ENCODE measurements at regions not wholly inside any gene's neighbourhood (a gene's known extent, or its start where the extent isn't known, plus 50 kb on each side); places are given as distances from the start of the nearest gene placed in this dataset.

DNA sequence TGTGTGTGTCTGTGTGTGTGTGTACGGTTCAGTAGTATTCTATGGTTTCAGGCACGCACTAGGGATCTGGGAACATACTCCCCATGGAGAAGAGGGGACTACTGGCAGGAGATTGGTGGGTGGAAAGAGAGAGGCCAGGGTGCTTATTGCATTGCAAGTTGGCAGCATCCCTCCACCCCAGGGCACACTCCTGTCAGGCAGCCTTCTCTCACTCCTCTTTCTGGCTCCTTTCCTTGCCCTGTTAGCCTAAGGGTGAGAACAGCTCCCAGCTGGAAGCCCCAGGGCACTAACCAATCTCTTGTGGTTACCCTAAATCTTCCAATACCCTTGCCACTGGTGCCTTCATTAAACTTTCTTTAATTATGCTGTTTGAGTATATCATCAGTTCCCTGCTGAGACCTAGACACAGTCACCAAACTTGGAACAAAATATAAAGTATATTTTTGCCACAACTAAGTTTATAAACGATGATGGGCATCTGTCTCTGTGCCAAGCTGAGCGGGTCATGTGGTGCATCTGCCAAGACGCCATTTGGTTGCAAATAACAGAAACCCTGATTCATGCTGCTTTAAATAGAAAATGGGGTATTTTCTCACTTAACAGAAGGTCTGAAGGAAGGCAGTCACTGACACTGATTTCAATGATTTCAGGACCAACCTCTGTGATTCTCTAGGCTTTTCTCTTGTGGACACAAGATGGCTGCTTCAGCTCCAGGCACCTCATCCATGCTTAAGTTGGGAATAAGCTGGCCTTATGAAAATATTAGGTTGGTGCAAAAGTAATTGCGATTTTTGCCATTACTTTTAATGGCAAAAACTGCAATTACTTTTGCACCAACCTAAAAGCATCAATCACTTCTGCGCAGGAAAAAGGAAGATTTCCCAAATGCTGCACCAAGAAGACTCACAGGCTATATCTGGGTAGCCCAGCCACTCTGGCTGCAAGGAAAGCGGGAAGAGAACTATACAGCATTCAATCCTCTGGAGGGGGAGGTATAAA lies 476.9 kb upstream of the PROK2 start:
- TF ChIP-seq, protein P1, sequence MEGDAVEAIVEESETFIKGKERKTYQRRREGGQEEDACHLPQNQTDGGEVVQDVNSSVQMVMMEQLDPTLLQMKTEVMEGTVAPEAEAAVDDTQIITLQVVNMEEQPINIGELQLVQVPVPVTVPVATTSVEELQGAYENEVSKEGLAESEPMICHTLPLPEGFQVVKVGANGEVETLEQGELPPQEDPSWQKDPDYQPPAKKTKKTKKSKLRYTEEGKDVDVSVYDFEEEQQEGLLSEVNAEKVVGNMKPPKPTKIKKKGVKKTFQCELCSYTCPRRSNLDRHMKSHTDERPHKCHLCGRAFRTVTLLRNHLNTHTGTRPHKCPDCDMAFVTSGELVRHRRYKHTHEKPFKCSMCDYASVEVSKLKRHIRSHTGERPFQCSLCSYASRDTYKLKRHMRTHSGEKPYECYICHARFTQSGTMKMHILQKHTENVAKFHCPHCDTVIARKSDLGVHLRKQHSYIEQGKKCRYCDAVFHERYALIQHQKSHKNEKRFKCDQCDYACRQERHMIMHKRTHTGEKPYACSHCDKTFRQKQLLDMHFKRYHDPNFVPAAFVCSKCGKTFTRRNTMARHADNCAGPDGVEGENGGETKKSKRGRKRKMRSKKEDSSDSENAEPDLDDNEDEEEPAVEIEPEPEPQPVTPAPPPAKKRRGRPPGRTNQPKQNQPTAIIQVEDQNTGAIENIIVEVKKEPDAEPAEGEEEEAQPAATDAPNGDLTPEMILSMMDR (IDR thresholded peaks at IDR 0.05) = no peak
- no peak for TF ChIP-seq EZH2 (IDR thresholded peaks at IDR 0.05)
